OCI-LY7 (cell line): ENCODE measurements at regions not wholly inside any gene's neighbourhood (a gene's known extent, or its start where the extent isn't known, plus 50 kb on each side); places are given as distances from the start of the nearest gene placed in this dataset.

ENCODE experiments used
- CTCF ChIP-seq: fragments of 200-600 bp; sonication (generic); conservative IDR thresholded peaks from 2 replicates; pipeline ENCODE4 v1.5.1; 2014; ENCODE audit warnings: mild to moderate bottlenecking, antibody characterized with exemption, low read length, moderate library complexity, mixed read lengths
- EZH2phosphoT487 ChIP-seq: fragments of 200-600 bp; sonication (generic); IDR thresholded peaks from 2 replicates; pipeline ENCODE4 v1.6.1; 2018; ENCODE audit warnings: low read depth, borderline replicate concordance, mild to moderate bottlenecking, mixed run types, antibody characterized with exemption, low read length, moderate library complexity, mixed read lengths

- TF ChIP-seq CTCF (no peak), EZH2phosphoT487 (no peak)
Measured at GRCh38 chr1:30410153-30410851, 313.1 kb downstream of the MATN1 start.
